Right lobe of liver (tissue), 6 donors: ENCODE measurements at regions not wholly inside any gene's neighbourhood (a gene's known extent, or its start where the extent isn't known, plus 50 kb on each side); places are given as distances from the start of the nearest gene placed in this dataset.

ENCODE experiments used
- ATAC-seq, 4 donors: fragments of 200-7000 bp; cut with Tn5 transposase; one replicate each; pipeline ENCODE4 v1.9.1; 2020; ENCODE audit warnings: mild to moderate bottlenecking in 4 of 4, moderate library complexity in 4 of 4
- DNase-seq, 3 donors: peaks; one replicate each; pipeline ENCODE4 v3.0.0-alpha.2; 2020
- H3K27ac ChIP-seq, 3 donors: fragments of 200-600 bp; one replicate each; pipeline ENCODE4 v1.8.0; 2022
- H3K27me3 ChIP-seq, 2 donors: fragments of 200-600 bp; one replicate each; pipeline ENCODE4 v1.8.0; 2022
- H3K36me3 ChIP-seq, 4 donors: fragments of 200-600 bp; sonication (generic) in 1 of 4; one replicate each; pipeline versions ENCODE4 v1.5.1 to v1.8.0; 2017 to 2022; ENCODE audit warnings: control low read depth in 1 of 4
- H3K4me1 ChIP-seq, 4 donors: fragments of 200-600 bp; sonication (generic) in 1 of 4; one replicate each; pipeline versions ENCODE4 v1.5.1 to v1.8.0; 2017 to 2022; ENCODE audit warnings: control low read depth in 1 of 4
- H3K4me3 ChIP-seq, 3 donors: fragments of 200-600 bp; one replicate each; pipeline ENCODE4 v1.8.0; 2022
- H3K9me3 ChIP-seq, 4 donors: fragments of 200-600 bp; sonication (generic) in 1 of 4; one replicate each; pipeline versions ENCODE4 v1.5.1 to v1.8.0; 2017 to 2022; ENCODE audit warnings: control low read depth in 1 of 4
- POLR2A ChIP-seq: fragments of 450-650 bp; IDR thresholded peaks from one replicate; pipeline ENCODE4 v1.6.1; 2017; ENCODE audit warnings: antibody characterized with exemption, mild to moderate bottlenecking
- WGBS: methylation state at CpG from one replicate; pipeline ENCODE4 v1.1.6; 2018; ENCODE audit warnings: low coverage, low lambda C conversion rate; ENCODE audit not compliant: insufficient coverage; ENCODE audit errors: missing lambda C conversion rate; 5-methylcytosine and 5-hydroxymethylcytosine counted together
- intact Hi-C, 2 donors: fragments of 100-400 bp; cut with DNase I; formaldehyde crosslinking; loops; one replicate each; pipeline versions ENCODE4 v1.11.2 to v1.14.1; 2022
- TF ChIP-seq, protein P1 (sequence below), 4 donors: fragments of 200-600 bp in 3 of 4; fragments of 450-650 bp in 1 of 4; IDR thresholded peaks; one replicate each; pipeline versions ENCODE4 v1.5.1 to v1.8.0; 2016 to 2022; ENCODE audit warnings: antibody characterized with exemption in 4 of 4, mild to moderate bottlenecking in 2 of 4
- donor health status: DM: no; HTN: yes; CAD: no.
- donor health status: DM: no; HTN: no; CAD: no.
- donor health status: DM: no; HTN: no; CAD: no.
- donor health status: DM: no; HTN: yes; CAD: no.
- donor health status: DM: no; HTN: yes; CAD: no.

DNA sequence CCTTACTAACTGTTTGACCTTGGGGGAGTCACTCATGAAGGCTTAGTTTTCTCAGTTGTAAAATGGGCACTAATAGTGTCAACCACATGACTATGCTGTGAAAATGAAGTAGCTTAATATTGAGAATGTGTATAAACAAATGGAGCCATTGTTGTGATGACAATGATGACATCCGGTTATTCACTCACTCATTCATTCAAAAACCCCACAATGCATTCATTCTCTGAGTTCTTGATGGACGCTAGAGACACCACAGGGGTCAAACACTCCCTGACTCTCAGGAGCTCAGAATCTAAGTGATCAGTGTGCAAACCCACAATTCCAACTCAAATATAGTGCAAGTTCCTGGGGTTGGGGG lies 138.9 kb downstream of the FOXD2 start:
- DNase-seq (no peak), ATAC-seq (no peak)
- no peaks in the 10 kb centered on the region for H3K27me3 ChIP-seq
- no peak overlapping the region for H3K27ac ChIP-seq
- intact Hi-C loops, result no loop called here
- TF ChIP-seq, protein P1, sequence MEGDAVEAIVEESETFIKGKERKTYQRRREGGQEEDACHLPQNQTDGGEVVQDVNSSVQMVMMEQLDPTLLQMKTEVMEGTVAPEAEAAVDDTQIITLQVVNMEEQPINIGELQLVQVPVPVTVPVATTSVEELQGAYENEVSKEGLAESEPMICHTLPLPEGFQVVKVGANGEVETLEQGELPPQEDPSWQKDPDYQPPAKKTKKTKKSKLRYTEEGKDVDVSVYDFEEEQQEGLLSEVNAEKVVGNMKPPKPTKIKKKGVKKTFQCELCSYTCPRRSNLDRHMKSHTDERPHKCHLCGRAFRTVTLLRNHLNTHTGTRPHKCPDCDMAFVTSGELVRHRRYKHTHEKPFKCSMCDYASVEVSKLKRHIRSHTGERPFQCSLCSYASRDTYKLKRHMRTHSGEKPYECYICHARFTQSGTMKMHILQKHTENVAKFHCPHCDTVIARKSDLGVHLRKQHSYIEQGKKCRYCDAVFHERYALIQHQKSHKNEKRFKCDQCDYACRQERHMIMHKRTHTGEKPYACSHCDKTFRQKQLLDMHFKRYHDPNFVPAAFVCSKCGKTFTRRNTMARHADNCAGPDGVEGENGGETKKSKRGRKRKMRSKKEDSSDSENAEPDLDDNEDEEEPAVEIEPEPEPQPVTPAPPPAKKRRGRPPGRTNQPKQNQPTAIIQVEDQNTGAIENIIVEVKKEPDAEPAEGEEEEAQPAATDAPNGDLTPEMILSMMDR (IDR thresholded peaks at IDR 0.05), result no peak
- no peak for TF ChIP-seq POLR2A
- no peak overlapping the region for H3K4me3 ChIP-seq
- 54% methylated on average over 2 of the region's 2 CpGs for WGBS
- no peaks in the 10 kb centered on the region for H3K4me1 ChIP-seq
- no peaks in the 10 kb centered on the region for H3K9me3 ChIP-seq
- H3K36me3 ChIP-seq, result no peaks in the 10 kb centered on the region

DNA sequence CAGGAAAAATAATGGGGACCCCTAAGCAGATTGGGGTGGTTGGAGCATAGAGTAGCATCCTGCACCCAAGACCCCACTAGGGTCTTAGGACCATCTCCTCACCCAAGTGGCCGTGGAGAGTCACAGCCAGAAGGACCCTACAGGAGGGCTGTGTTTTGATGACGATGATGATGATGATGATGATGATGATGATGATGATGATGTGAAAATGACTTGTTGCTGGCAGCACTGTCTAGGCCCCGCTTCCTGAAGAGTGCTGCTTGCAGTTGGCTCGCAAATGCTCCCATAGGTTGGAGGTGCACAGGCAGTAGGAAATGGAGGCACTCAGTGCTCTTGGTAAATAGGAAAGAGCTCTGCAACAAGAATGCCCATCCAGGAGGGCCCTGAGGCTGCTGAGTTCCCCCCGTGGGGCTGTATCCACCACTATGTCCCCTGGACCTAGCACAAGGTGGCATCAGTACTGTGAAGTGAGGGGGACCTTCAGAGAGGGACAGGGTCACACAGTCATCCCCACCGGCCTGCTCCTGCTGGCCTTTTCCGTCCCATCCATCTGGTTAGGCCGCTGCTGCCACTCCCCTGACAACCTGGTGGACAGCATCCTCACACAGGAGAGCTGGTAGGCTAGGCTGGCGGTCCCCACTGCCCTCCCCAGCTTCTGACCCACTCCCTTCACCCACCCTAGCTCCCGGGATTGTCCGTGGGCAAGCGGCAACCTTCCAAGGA lies 139.6 kb downstream of the FOXD2 start:
- no peaks in the 10 kb centered on the region for H3K9me3 ChIP-seq
- H3K27ac ChIP-seq, result no peak overlapping the region
- H3K27me3 ChIP-seq, result no peaks in the 10 kb centered on the region
- H3K4me1 ChIP-seq, result no peaks in the 10 kb centered on the region
- DNase-seq, result no peak
- no peaks in the 10 kb centered on the region for H3K36me3 ChIP-seq
- WGBS, result 73% methylated on average over 4 of the region's 12 CpGs
- TF ChIP-seq, protein P1 (IDR thresholded peaks at IDR 0.05), result no peak
- TF ChIP-seq POLR2A, result no peak
- intact Hi-C loops, result no loop called here
- H3K4me3 ChIP-seq, result no peak overlapping the region
- ATAC-seq, result no peak

DNA sequence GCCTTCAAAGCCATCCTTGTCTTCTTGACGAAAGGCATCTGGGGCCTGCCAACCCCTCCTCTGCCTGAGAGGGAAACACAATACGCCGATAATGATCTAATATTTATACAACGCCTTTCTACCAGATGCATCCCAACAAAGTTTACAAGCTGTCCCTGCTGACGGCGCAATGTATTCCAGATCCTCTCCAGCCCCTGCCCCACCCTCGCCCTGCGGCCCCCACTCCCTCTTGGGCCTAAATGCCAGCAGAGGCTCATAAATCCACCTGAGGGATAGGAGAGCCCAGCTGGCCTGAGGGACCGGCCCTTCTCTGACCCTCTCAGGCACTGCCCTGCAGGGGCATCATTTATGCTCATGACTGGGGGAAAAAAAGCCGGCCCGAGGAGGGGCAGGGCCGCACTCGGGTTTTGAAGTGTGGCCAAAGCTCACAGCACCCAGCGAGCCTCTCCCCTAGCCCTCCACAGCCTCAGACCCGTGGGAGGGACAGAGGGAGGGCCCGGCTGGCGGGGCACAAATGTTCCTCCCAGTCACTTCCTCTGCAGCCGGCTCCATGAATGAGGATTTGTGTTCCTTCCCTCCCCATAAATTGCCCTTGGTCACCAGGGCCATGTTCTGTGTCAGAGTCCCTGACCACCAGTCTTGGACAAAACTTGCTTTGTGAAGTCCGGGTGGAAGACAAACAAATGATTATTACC lies 140.3 kb downstream of the FOXD2 start:
- no peaks in the 10 kb centered on the region for H3K9me3 ChIP-seq
- H3K27me3 ChIP-seq, result no peaks in the 10 kb centered on the region
- H3K4me3 ChIP-seq, result no peak overlapping the region
- H3K4me1 ChIP-seq, result no peaks in the 10 kb centered on the region
- TF ChIP-seq, protein P1 (IDR thresholded peaks at IDR 0.05), result no peak
- no peak for TF ChIP-seq POLR2A
- 38% methylated on average over 6 of the region's 19 CpGs for WGBS
- no peaks in the 10 kb centered on the region for H3K36me3 ChIP-seq
- intact Hi-C loops, result no loop called here
- ATAC-seq (peak in 1 of 4 donors; percentile 19), DNase-seq (no peak)
- H3K27ac ChIP-seq, result no peak overlapping the region

DNA sequence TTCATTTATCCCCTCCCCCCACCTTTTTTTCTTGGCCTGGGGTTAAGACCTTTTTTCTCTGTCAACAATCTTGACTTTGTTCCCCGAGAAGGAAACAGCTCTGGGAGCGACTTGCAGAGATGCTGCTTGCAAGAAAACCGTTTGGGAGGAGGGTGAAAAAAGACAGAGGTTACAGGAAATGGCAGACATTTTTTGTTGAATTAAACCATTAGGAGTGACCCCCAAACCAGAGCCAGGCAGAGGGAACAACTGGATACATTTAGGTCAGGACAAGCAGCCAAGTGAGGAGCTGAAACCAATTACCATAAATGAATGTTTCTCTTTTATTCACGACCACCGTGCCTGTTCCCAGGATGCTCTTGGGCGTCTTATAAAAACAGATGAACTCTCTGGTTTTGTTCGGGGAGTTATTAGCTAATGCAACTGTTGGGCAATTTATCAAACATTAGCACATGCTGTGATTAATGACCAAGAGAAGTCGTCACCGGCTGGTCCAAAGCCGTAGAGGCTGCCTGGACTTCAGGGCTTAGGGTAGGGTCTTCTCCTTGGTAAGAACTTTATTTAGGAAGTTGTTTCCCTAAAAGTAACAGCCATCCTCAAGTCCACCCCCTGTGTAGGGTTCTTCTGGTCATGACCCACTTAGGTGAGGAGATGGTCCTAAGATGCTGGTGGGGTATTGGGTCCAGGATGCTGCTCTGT lies 141.0 kb downstream of the FOXD2 start:
- no peaks in the 10 kb centered on the region for H3K9me3 ChIP-seq
- H3K4me1 ChIP-seq, result no peaks in the 10 kb centered on the region
- H3K27me3 ChIP-seq, result no peaks in the 10 kb centered on the region
- WGBS, result 25% methylated on average over 7 of the region's 10 CpGs
- no peaks in the 10 kb centered on the region for H3K36me3 ChIP-seq
- intact Hi-C loops, result no loop called here
- no peak overlapping the region for H3K4me3 ChIP-seq
- no peak for ATAC-seq
- no peak for DNase-seq
- TF ChIP-seq POLR2A, result no peak
- TF ChIP-seq, protein P1 (IDR thresholded peaks at IDR 0.05), result no peak
- no peak overlapping the region for H3K27ac ChIP-seq
